GM18868 (cell line): ENCODE measurements at regions not wholly inside any gene's neighbourhood (a gene's known extent, or its start where the extent isn't known, plus 50 kb on each side); places are given as distances from the start of the nearest gene placed in this dataset.

Source experiments
- ATAC-seq: cut with Tn5 transposase; IDR thresholded peaks from one replicate; pipeline ENCODE4 v1.9.1; 2021; ENCODE audit warnings: mild to moderate bottlenecking, moderate library complexity; ENCODE audit not compliant: unreplicated experiment

GRCh38 chr14:60349663-60350365, 100.8 kb downstream of the PPM1A start:
- peak; percentile 52 for ATAC-seq

GRCh38 chr14:60350366-60350720, 101.3 kb downstream of the PPM1A start:
- ATAC-seq, result no peak

- ATAC-seq, result peak; percentile 65
These were observed 104.4 kb downstream of the PPM1A start for GRCh38 chr14:60353420-60353819.

GRCh38 chr14:60355768-60356167, 106.7 kb downstream of the PPM1A start:
- ATAC-seq, result no peak

- no peak for ATAC-seq
These were observed 107.4 kb downstream of the PPM1A start for GRCh38 chr14:60356386-60356785.

GRCh38 chr14:60356906-60357550, 108.0 kb downstream of the PPM1A start:
- no peak for ATAC-seq

- no peak for ATAC-seq
These were observed 108.6 kb downstream of the PPM1A start for GRCh38 chr14:60357551-60358149.

GRCh38 chr14:60363275-60363674, 114.3 kb downstream of the PPM1A start:
- ATAC-seq, result no peak

GRCh38 chr14:60363687-60364086, 114.7 kb downstream of the PPM1A start:
- ATAC-seq, result no peak

- ATAC-seq, result no peak
These were observed 104.0 kb downstream of the C14orf39 start for GRCh38 chr14:60381909-60382308.
